ENCODE measurements at regions not wholly inside any gene's neighbourhood (a gene's known extent, or its start where the extent isn't known, plus 50 kb on each side); places are given as distances from the start of the nearest gene placed in this dataset.

GRCh38 chr4:123127875-123128274 is 205.5 kb upstream of the NUDT6 start:
- Histone ChIP-seq H2BK15ac (ENCODE audit: low read depth, low read length) (no peak overlapping the region), H4K8ac (ENCODE audit: low read depth in 2 of 2, low read length in 2 of 2) (peak overlapping the region in 1 of 2 experiments; percentile 53; a peak in 2 of 4 replicates), H3K36me3 (ENCODE audit: control insufficient read depth, insufficient read depth, low read length) (no peaks in the 10 kb centered on the region), H3K56ac (ENCODE audit: extremely low read depth, insufficient read depth, low read length) (no peak overlapping the region), H2AFZ (replicated peaks; ENCODE audit: low read length, poor library complexity) (no peak overlapping the region), H3K4ac (ENCODE audit: low read depth, low read length) (no peak overlapping the region), H3K14ac (replicated peaks; ENCODE audit: low read depth, low read length) (no peak overlapping the region), H4K20me1 (ENCODE audit: insufficient read depth, low read length) (no peaks in the 10 kb centered on the region), H3K27ac (ENCODE audit: insufficient read depth, low read length) (peak overlapping the region; percentile 41; the same call in 1 of the 2 replicates), H2BK5ac (ENCODE audit: low read depth, low read length, poor library complexity, severe bottlenecking) (peak overlapping the region; percentile 41), H2AK9ac (replicated peaks; ENCODE audit: low read depth, low read length, poor library complexity) (no peak overlapping the region), H4K91ac (ENCODE audit: insufficient read depth, low read depth, low read length) (no peak overlapping the region), H2AK5ac (ENCODE audit: low read depth, low read length) (no peak overlapping the region), H4K5ac (ENCODE audit: low read depth, low read length) (no peak overlapping the region; the same call in 1 of the 2 replicates), H3K9ac (ENCODE audit: low read depth, low read length) (no peak overlapping the region), H3K4me3 (ENCODE audit: insufficient read depth, low read depth, low read length) (no peak overlapping the region), H3K9me3 (ENCODE audit: control insufficient read depth, insufficient read depth, low read length) (no peaks in the 10 kb centered on the region), H2BK20ac (ENCODE audit: low read depth, low read length) (peak overlapping the region; percentile 38; the same call in 1 of the 2 replicates), H3K4me2 (ENCODE audit: low read depth, low read length) (no peak overlapping the region), H3K79me1 (ENCODE audit: low read depth in 1 of 2, low read length in 2 of 2) (0 out of 4 replicates have a peak, but pooled peaks cover 0 to 3% of the 10 kb centered on the region in 2 experiments), H2BK120ac (ENCODE audit: low read depth, low read length) (peak overlapping the region; percentile 50; the same call in 1 of the 2 replicates), H3K9me1 (ENCODE audit: insufficient read depth, low read length) (no peaks in the 10 kb centered on the region), H3K18ac (ENCODE audit: low read depth, low read length) (peak overlapping the region; percentile 16), H3K4me1 (ENCODE audit: control insufficient read depth, insufficient read depth, low read length) (no peaks in the 10 kb centered on the region), H3K27me3 (ENCODE audit: control insufficient read depth, insufficient read depth, low read length) (no peaks in the 10 kb centered on the region), H3K23ac (ENCODE audit: low read depth, low read length) (peak overlapping the region; percentile 61; the same call in 1 of the 2 replicates)
- DNase-seq, result no peak
- no TSS peak for BruUV-seq (replicated peaks)
- dilution Hi-C loops (cut with HindIII; ENCODE audit: low sequenced_read_pairs, unreplicated experiment) (no loop called here), in situ Hi-C loops (cut with MboI; ENCODE audit: low sequenced_read_pairs) (no loop called here), intact Hi-C loops (cut with micrococcal nuclease) (loop anchor here (1.0 to 10.0 kb wide), 7 partner anchors 268 to 1134 kb away; partner anchors contain the start of gene SPRY1)
- no peak for TF ChIP-seq MAZ (IDR thresholded peaks at IDR 0.05; ENCODE audit: borderline replicate concordance, low read depth, low read length)
- no peak for TF ChIP-seq MXI1 (IDR thresholded peaks at IDR 0.05; ENCODE audit: borderline replicate concordance, low read depth, low read length)
- TF ChIP-seq USF2 (IDR thresholded peaks at IDR 0.05; ENCODE audit: low read depth, low read length), result no peak
- TF ChIP-seq CEBPB (IDR thresholded peaks at IDR 0.05; ENCODE audit: low read depth, low read length), result no peak
- no peak for TF ChIP-seq NFE2L2 (IDR thresholded peaks at IDR 0.05; ENCODE audit: low read depth, low read length)
- WGBS, 2 experiments (ENCODE audit: extremely low coverage in 2 of 2, insufficient read length in 1 of 2), result no CpG with 5 or more reads among the region's 2 CpGs
- peak; percentile 59 for ATAC-seq (ENCODE audit: low read depth)
- ChIA-PET CTCF (interaction anchor here (0.6 to 1.5 kb wide), 6 partner anchors 190 to 984 kb away, joined by 3 to 8 read pairs (median 4); partner anchors contain the start of gene SPRY1), POLR2A (ENCODE audit: unreplicated experiment) (no interaction called here)
